ENCODE measurements at regions not wholly inside any gene's neighbourhood (a gene's known extent, or its start where the extent isn't known, plus 50 kb on each side); places are given as distances from the start of the nearest gene placed in this dataset.
A peak's percentile ranks its signal among the peaks of the same experiment; 100 is the strongest.

- FAIRE-seq: no peak
- no peak for DNase-seq (ENCODE audit: insufficient read length, low spot score)
- TF ChIP-seq CTCF (IDR thresholded peaks at IDR 0.05; ENCODE audit: insufficient read depth, missing control alignments): no peak
These were observed 155.6 kb downstream of the METTL4 start for GRCh38 chr18:2415656-2416055.

GRCh38 chr18:2417861-2418610, 153.3 kb downstream of the METTL4 start:
- FAIRE-seq: peak; percentile 84
- peak; percentile 40 for DNase-seq (ENCODE audit: insufficient read length, low spot score)
- no peak for TF ChIP-seq CTCF (IDR thresholded peaks at IDR 0.05; ENCODE audit: insufficient read depth, missing control alignments)

GRCh38 chr18:2420367-2420766, 150.9 kb downstream of the METTL4 start:
- FAIRE-seq: no peak
- no peak for TF ChIP-seq CTCF (IDR thresholded peaks at IDR 0.05; ENCODE audit: insufficient read depth, missing control alignments)

GRCh38 chr18:2423761-2424160, 147.5 kb downstream of the METTL4 start:
- DNase-seq (ENCODE audit: insufficient read length, low spot score) (no peak), FAIRE-seq (peak; percentile 6)
- no peak for TF ChIP-seq CTCF (IDR thresholded peaks at IDR 0.05; ENCODE audit: insufficient read depth, missing control alignments)

More at GRCh38 chr18:2420367-2420766, 150.9 kb downstream of the METTL4 start:
- DNase-seq (ENCODE audit: insufficient read length, low spot score): no peak

GRCh38 chr18:2424420-2424819, 146.9 kb downstream of the METTL4 start:
- FAIRE-seq: no peak

GRCh38 chr18:2425426-2426317, 145.6 kb downstream of the METTL4 start:
- TF ChIP-seq CTCF (IDR thresholded peaks at IDR 0.05; ENCODE audit: insufficient read depth, missing control alignments): no peak
- FAIRE-seq: no peak

More at GRCh38 chr18:2424420-2424819, 146.9 kb downstream of the METTL4 start:
- no peak for TF ChIP-seq CTCF (IDR thresholded peaks at IDR 0.05; ENCODE audit: insufficient read depth, missing control alignments)
- no peak for DNase-seq (ENCODE audit: insufficient read length, low spot score)

More at GRCh38 chr18:2425426-2426317, 145.6 kb downstream of the METTL4 start:
- DNase-seq (ENCODE audit: insufficient read length, low spot score): no peak

All from D721Med (cell line).